Fibroblast of skin of abdomen (primary cell): ENCODE measurements at regions not wholly inside any gene's neighbourhood (a gene's known extent, or its start where the extent isn't known, plus 50 kb on each side); places are given as distances from the start of the nearest gene placed in this dataset.
"Not testable (repeated sequence)": the region's sequence is repeated elsewhere in the genome, so short reads cannot be mapped to it uniquely, and the experiment has no call there.

Experiments
- DNase-seq: peaks from one replicate; pipeline ENCODE4 v3.0.0-alpha.2; 2013

GRCh38 chr6:130557481-130558112, 191.8 kb downstream of the TMEM200A start:
- no peak for DNase-seq

GRCh38 chr6:130558131-130558530, 192.3 kb downstream of the TMEM200A start:
- DNase-seq, result no peak

DNA sequence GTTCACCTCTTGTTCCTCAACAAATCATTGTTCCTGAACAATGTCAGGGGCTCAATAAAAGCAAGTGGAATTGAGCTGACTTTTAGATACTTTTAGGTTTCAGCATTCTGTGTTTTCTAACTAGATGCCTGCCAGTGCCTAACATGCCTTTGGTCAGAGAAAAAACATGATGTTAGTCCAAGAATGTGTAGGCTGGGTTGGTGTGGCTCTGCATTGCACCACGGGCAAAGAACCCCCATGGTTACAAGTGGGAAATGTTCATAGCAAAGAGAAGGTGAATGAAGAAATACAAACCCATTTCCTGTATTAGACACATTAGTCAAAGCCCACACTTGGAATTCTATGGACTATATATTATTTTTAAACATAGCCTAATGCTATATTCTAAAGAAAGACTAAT, 193.3 kb downstream of the TMEM200A start:
- no peak for DNase-seq

- DNase-seq, result peak; percentile 16
These were observed 194.4 kb downstream of the TMEM200A start for GRCh38 chr6:130560231-130560630.

DNA sequence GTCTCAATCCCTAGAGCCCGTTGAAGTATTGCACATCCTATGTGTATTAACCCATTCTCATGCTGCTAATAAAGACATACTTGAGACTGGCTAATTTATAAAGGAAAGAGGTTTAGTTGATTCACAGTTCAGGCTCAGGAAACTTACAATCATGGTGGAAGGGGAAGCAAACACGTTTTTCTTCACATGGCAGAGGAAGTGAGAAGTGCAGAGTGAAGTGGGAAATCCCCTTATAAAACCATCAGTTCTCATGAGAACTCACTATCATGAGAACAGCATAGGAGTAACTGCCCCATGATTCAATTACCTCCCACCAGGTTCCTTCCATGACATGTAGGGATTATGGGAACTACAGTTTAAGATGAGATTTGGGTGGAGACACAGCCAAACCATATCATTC, 195.3 kb downstream of the TMEM200A start:
- DNase-seq, result not testable (repeated sequence)

DNA sequence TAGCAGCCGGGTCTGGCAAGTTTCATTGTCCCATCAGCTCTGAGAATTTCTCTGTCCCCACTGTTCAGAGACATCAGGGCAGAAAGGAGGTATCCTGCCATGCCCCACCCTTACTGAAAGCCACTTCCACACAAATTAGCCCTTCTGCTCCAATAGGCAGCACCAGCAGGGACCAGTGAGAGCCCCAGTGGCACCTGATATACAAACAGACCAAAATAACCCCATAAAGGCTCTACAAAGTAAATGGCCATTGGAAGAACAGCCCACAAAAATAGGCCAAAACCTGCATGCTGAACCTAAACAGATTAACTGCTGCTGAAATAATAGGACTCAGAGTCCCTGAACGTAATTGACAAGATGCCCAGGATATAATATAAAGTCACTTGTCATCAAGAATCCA, 199.9 kb downstream of the TMEM200A start:
- DNase-seq, result no peak

GRCh38 chr6:130574146-130574545, 208.3 kb downstream of the TMEM200A start:
- no peak for DNase-seq

DNA sequence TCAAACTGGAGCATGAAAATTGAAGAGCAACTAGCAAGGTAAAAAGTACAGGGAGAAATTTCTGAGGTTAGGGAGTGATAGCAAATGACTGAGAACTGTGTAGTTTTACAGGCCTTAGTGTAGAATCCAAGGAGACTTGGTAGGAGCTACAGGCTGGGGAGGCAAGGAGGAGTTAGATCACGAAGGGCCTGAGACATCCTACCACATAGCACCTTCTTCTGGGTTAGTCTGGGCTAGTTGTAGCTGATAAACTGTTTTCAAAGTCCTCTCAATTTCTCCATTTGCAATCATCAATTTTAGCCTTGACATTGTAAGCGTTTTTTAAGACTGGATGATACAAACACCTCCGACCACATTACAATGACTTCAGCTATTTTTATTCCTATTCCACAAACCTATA, 209.7 kb downstream of the TMEM200A start:
- DNase-seq, result no peak

DNA sequence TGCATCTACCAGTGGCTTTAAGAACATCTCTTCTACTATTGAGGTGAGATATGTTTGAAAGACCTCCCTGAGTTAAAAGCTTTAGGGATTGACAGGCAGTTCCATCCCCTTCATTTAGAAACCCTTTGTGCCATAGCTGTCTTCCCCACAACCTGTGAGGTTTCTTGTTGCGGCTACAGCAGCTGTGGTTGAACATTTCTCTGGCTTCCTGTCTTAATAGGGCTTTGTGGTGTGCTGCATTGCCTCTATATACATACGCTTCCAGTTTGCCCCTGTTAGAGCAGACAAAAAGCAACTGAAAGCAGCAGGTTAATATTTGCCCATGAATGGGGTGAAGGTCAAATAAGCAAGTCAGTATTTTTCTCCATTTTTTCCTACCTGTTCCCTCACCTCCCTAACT, 210.2 kb downstream of the TMEM200A start:
- no peak for DNase-seq

- no peak for DNase-seq
These were observed 211.5 kb downstream of the TMEM200A start for GRCh38 chr6:130577178-130577919.

GRCh38 chr6:130578713-130579112, 212.9 kb downstream of the TMEM200A start:
- DNase-seq, result no peak

DNA sequence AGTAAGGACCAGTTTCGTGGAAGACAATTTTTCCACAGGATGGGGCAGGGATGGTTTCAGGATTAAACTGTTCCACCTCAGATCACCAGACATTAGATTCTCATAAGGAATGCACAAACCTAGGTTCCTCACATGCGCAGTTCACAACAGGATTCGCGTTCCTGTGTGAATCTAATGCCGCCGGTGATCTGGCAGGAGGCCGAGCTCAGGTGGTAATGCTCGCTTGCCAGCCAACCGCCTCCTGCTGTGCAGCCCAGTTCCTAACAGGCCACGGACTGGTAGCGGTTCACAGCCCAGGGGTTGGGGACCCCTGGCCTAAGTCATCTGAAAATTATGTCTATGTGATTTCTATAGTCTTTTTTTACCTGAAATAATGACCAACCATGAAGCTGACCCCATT, 217.5 kb downstream of the TMEM200A start:
- no peak for DNase-seq

GRCh38 chr6:130585587-130585986, 219.8 kb downstream of the TMEM200A start:
- DNase-seq, result no peak

DNA sequence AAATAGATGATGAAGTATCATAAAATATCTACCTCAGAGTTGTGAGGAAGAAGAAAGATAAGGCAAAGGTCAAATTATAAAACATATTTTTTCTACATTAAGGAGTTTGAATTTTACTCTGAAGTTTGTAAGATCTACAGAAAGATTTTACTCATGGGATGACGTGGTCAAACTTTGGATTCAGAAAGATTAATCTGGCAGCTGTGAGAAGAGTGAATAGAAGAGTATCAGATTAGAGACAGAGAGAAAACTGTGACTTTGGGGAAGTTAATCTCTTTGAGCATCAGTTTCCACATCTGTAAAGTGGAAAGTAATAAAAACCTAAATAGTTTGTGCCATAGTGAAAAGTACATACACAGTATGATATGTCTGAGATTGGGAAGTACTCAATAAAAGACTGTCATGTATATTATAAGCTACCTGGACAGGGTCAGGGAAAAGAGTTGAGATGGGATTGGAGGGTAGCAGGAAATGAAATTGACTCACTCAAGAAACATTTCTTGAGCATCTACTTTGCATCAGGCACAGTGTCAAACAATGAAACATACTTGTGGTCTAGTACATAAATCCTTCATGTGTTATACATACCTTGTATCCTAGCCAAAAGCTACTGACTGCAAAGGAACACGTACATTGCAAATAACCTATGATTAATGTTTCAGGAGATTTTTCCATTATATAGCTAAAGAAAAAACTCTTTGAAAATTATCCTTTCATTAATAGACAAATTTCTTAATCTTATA, 222.1 kb downstream of the TMEM200A start:
- peak; percentile 94 for DNase-seq

DNA sequence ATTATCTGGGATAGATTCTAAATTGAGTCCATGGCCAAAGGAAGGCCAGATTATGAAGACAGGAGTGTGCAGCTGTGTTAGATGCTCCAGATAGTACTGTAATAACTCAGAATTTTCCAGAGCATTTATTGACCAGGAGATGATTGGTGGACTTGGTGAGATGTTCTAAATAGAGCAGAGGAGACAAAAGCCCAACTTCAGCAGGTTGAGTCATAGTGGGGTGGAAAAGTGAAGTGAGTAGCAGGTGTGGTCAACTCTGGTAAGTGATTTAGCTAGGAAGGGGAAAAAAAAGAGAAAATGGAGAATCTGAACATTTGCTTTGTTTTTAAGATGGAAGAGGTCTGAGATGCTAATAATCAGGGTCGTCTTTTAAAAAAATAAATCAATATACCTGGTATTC, 227.4 kb downstream of the TMEM200A start:
- no peak for DNase-seq

DNA sequence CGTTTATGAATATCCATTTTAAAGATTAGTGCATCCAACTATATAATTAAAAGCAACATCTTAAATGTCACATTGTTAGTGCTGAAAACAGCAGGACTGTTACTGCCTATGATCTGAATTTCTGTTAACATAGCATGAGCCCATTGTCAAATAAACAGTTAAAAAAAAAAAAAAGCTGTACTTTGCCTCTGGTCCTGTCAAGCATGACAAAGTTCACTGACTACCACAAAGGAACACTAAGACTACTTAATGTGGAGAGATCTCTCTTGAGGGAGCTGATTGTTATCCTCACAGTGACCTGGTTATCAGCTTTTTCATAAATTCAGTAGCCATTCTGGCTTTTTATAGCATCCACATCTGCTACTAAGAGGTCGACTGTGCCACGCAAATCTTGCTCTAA, 228.1 kb downstream of the TMEM200A start:
- no peak for DNase-seq

DNA sequence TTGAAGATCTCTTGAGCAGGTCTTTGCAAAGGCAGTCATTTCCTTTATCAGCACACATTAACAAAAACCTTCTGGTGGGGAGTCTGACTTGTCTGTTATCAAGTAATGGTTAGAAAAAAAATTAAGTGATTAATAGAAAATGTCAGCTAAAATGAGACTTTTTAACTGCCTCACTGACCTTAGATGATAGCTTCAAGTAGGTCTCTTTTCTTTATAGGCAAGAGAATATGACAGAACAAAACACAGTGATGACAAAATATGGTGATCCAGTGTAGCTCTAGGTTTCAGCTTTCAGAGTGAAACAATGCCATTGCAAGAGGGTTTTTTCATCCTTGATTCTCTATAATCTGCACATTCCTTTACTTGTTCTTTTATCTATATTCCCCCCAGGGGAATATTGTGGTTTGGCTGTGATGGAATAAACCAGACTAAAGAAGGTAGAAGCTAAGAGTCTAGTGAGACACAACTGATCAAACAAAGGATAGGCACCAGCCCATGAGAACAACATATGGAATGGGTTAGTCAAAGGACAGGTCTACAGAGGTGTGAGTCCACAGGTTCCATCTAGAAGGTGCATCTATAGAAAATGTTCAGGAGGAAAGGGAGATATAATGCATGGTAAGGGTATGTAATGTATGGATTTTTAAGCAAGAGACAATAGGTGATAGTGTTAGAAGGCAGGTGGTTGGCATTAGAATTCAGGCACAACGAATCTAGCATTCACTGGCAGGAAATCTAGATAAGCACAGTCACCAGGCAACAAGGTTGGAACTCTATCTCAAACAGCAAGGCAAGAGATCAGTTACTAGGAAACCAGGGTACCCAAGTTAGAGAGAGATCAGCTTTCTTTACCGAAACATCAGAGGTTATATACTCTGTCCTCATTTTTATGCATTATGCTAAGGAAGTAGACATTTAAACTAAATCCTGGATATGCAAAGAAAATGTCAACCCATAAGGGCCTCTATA, 228.9 kb upstream of the SMLR1 start:
- DNase-seq, result peak; percentile 56

DNA sequence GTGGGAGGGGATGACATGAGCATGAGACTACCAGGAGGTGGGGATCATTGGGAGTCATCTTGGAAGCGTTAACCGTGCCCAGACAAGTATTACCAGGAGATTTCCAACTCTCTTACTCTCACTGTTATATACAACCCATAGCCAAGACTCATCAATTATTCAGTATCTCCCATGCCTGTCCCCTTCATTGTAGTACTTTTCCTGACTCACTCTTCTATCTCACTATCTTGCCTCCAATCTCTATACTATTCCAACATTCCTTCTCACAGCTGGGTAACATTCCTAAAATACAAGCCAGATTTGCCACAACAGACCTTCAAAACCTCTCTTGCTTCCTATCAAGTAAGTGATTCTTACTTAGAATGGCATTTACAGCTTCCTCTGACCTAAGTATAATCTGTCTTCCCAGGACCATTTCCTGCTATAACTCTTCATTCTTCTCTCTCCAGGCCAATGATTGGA, 226.3 kb upstream of the SMLR1 start:
- peak; percentile 95 for DNase-seq

DNA sequence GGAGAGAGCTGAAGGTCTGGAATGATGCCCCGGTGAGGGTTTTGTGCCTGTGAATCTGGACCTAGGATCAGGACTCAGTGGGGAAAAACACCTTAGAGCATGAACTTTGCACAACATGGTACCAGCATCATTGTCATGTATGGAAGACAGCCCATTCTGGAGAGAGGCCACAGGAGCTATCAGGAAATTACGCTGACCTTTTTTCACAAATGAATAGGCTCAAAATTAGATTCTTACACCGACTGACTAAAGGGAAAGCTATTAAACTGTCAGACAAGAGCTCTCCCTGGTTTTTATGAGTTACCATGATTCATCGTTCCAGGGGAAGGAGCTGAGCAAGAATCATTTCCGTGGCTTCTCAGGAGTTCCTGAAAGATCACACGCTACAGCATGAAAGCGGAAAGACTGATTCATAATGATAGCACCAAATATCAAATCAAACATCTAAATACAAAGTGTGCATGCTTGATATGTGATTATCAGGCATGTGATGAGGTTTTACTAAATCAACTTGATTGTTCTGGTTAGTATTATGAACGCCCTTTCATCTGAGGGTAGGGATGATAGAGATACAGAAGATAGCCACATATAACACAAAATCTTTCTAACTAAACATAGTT, 224.9 kb upstream of the SMLR1 start:
- peak; percentile 97 for DNase-seq

DNA sequence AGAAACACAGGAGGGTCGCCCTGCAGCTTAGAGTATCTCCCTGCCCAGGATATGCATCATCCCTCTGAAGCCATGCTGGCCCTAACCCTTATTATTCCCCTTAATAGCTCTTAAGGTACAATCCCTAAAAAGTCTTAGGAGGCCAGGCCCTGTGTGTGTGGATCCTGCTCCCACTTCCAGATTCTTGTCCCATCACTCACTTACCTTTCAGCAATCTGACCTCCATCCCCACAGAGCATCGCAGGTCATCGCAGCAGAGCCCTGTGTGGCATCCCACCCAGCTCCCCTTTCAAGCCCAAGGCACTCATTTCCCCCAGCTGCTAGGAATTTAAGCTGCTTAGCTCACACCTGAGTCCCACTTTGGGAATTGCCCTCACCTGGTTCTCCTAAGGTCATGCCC, 223.8 kb upstream of the SMLR1 start:
- no peak for DNase-seq

- no peak for DNase-seq
These were observed 222.3 kb upstream of the SMLR1 start for GRCh38 chr6:130604841-130605399.

DNA sequence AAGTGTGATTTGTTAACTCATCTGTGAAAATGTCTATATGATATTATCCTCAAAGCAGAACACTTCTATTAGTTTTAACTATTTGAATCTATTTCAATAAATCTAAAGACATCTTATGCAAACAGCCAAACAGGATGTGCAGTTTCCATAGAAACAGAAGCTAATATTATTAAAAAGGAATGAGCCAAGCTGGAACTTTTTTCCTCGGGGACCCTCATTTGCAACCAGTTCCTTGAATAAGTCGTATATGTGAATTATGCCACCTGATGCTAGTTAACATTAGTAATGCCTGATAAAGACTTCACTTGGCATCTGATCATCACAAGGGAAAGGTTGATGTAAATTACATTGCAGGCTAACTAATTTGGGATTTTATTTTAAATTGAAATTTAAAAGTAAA, 216.9 kb upstream of the SMLR1 start:
- DNase-seq, result no peak
